DND-41 (cell line): ENCODE measurements at regions not wholly inside any gene's neighbourhood (a gene's known extent, or its start where the extent isn't known, plus 50 kb on each side); places are given as distances from the start of the nearest gene placed in this dataset.

Experiments used
- CTCF ChIP-seq: IDR thresholded peaks from 2 replicates; pipeline ENCODE4 v1.5.1; 2012; ENCODE audit warnings: borderline replicate concordance, low read length, moderate library complexity, mild to moderate bottlenecking; ENCODE audit not compliant: poor library complexity, severe bottlenecking; ENCODE audit errors: extremely low read depth
- EZH2 ChIP-seq: IDR thresholded peaks from 3 replicates; pipeline ENCODE4 v1.6.1; 2012; ENCODE audit warnings: borderline replicate concordance, low read depth, mild to moderate bottlenecking, moderate library complexity, low read length, inconsistent platforms; ENCODE audit not compliant: severe bottlenecking

GRCh38 chr5:53790026-53790425, 229.6 kb downstream of the NDUFS4 start:
- TF ChIP-seq CTCF (no peak), EZH2 (no peak)
